MCF 10A (cell line): ENCODE measurements at regions not wholly inside any gene's neighbourhood (a gene's known extent, or its start where the extent isn't known, plus 50 kb on each side); places are given as distances from the start of the nearest gene placed in this dataset.

Experiments used
- BruUV-seq: library from RNA; stranded (reverse); fragments of 400-500 nt; replicated peaks from 2 replicates; lab custom pipeline; 2021; lab: Mats Ljungman, UMichigan
- CTCF ChIA-PET: fragments of 300-600 bp; sonication (Branson Sonifier 250); formaldehyde crosslinking; extraction: SDS; loops from one replicate; lab custom pipeline; 2021; ENCODE audit warnings: antibody characterized with exemption, inconsistent platforms; lab: Yijun Ruan, JAX
- POLR2A ChIA-PET: fragments of 300-600, 350-650 bp; sonication (Branson Sonifier 250); formaldehyde crosslinking; extraction: SDS; loops from one replicate; lab custom pipeline; 2020; ENCODE audit warnings: antibody characterized with exemption, inconsistent platforms; lab: Yijun Ruan, JAX
- DNase-seq: peaks from one replicate; pipeline ENCODE4 v3.0.0-alpha.2; 2018; ENCODE audit not compliant: unreplicated experiment
- H3K27ac Mint-ChIP-seq: one replicate; pipeline ENCODE4 v1.8.0; 2022; ENCODE audit warnings: mild to moderate bottlenecking, low read depth, mixed read lengths; ENCODE audit not compliant: unreplicated experiment
- H3K27me3 Mint-ChIP-seq: one replicate; pipeline ENCODE4 v1.8.0; 2022; ENCODE audit warnings: mixed read lengths; ENCODE audit not compliant: insufficient read depth, unreplicated experiment
- H3K36me3 Mint-ChIP-seq: one replicate; pipeline ENCODE4 v1.8.0; 2022; ENCODE audit warnings: mild to moderate bottlenecking, moderate library complexity, mixed read lengths; ENCODE audit not compliant: insufficient read depth, unreplicated experiment
- H3K4me1 Mint-ChIP-seq: one replicate; pipeline ENCODE4 v1.8.0; 2022; ENCODE audit warnings: mixed read lengths; ENCODE audit not compliant: insufficient read depth, unreplicated experiment
- H3K4me3 Mint-ChIP-seq: one replicate; pipeline ENCODE4 v1.8.0; 2022; ENCODE audit warnings: mild to moderate bottlenecking, moderate library complexity, mixed read lengths; ENCODE audit not compliant: unreplicated experiment
- H3K9me3 Mint-ChIP-seq: one replicate; pipeline ENCODE4 v1.8.0; 2022; ENCODE audit warnings: mixed read lengths; ENCODE audit not compliant: unreplicated experiment
- intact Hi-C: fragments of 100-400 bp; cut with micrococcal nuclease; formaldehyde crosslinking; loops from 2 replicates; pipeline ENCODE4 v1.14.1; 2022
- TF ChIP-seq, protein P1 (sequence below): fragments of 200-600 bp; IDR thresholded peaks from one replicate; pipeline ENCODE4 v1.8.0; 2022; ENCODE audit warnings: antibody characterized with exemption, mild to moderate bottlenecking; ENCODE audit not compliant: unreplicated experiment

DNA sequence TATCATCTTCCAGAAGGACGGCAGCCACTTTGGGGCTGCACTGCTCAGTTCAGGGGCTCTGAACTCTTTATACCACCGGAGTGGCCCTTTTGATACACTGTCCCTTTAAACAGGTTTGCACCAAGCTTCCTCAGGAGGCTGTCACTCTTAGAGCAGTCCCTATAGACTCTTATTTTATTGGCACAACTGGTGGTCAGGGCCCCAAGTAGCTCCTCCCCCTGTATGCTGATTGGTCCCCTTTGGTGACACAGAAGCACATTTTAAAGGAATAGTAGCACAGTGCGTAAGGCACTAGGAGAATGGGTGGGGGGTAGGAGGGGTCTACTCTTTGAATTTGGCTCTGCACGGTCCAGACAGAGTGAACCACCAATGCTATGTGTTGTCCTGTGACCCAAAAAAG, 122.6 kb upstream of the MLN start:
- H3K36me3 Mint-ChIP-seq, result no peaks in the 10 kb centered on the region
- CTCF ChIA-PET, result interaction anchor here (0.7 to 1.8 kb wide), 2 partner anchors 11 to 13 kb away, joined by 3 read pairs; no protein-coding TSS in a partner anchor
- H3K27ac Mint-ChIP-seq, result no peak overlapping the region
- no TSS peak for BruUV-seq
- peaks cover 10% of the 10 kb centered on the region for H3K27me3 Mint-ChIP-seq
- peaks cover 5% of the 10 kb centered on the region for H3K4me1 Mint-ChIP-seq
- DNase-seq, result peak; percentile 21
- no peaks in the 10 kb centered on the region for H3K9me3 Mint-ChIP-seq
- POLR2A ChIA-PET, result no interaction called here
- intact Hi-C loops, result no loop called here
- H3K4me3 Mint-ChIP-seq, result no peak overlapping the region
- TF ChIP-seq, protein P1, sequence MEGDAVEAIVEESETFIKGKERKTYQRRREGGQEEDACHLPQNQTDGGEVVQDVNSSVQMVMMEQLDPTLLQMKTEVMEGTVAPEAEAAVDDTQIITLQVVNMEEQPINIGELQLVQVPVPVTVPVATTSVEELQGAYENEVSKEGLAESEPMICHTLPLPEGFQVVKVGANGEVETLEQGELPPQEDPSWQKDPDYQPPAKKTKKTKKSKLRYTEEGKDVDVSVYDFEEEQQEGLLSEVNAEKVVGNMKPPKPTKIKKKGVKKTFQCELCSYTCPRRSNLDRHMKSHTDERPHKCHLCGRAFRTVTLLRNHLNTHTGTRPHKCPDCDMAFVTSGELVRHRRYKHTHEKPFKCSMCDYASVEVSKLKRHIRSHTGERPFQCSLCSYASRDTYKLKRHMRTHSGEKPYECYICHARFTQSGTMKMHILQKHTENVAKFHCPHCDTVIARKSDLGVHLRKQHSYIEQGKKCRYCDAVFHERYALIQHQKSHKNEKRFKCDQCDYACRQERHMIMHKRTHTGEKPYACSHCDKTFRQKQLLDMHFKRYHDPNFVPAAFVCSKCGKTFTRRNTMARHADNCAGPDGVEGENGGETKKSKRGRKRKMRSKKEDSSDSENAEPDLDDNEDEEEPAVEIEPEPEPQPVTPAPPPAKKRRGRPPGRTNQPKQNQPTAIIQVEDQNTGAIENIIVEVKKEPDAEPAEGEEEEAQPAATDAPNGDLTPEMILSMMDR, result no peak

- no TSS peak for BruUV-seq
- Mint-ChIP-seq H3K36me3 (no peaks in the 10 kb centered on the region), H3K27me3 (peaks cover 7% of the 10 kb centered on the region), H3K4me1 (peaks cover 5% of the 10 kb centered on the region), H3K9me3 (no peaks in the 10 kb centered on the region), H3K27ac (no peak overlapping the region), H3K4me3 (no peak overlapping the region)
- TF ChIP-seq, protein P1, result no peak
- DNase-seq, result no peak
- ChIA-PET CTCF (interaction anchor here (0.7 kb wide), 1 partner anchor 11 kb away, joined by 3 read pairs; no protein-coding TSS in a partner anchor), POLR2A (no interaction called here)
- intact Hi-C loops, result no loop called here
Measured at GRCh38 chr6:33925936-33926335, 122.1 kb upstream of the MLN start.

- intact Hi-C loops, result no loop called here
- H3K27me3 Mint-ChIP-seq, result peaks cover 1% of the 10 kb centered on the region
- no peak for DNase-seq
- peaks cover 5% of the 10 kb centered on the region for H3K4me1 Mint-ChIP-seq
- no TSS peak for BruUV-seq
- H3K36me3 Mint-ChIP-seq, result no peaks in the 10 kb centered on the region
- no peak overlapping the region for H3K4me3 Mint-ChIP-seq
- POLR2A ChIA-PET, result no interaction called here
- no peak overlapping the region for H3K27ac Mint-ChIP-seq
- no peaks in the 10 kb centered on the region for H3K9me3 Mint-ChIP-seq
- TF ChIP-seq, protein P1, result no peak
- CTCF ChIA-PET, result interaction anchor here (0.6 kb wide), 1 partner anchor 186 kb away, joined by 3 read pairs; no protein-coding TSS in a partner anchor
Measured at GRCh38 chr6:33925210-33925609, 121.4 kb upstream of the MLN start.

DNA sequence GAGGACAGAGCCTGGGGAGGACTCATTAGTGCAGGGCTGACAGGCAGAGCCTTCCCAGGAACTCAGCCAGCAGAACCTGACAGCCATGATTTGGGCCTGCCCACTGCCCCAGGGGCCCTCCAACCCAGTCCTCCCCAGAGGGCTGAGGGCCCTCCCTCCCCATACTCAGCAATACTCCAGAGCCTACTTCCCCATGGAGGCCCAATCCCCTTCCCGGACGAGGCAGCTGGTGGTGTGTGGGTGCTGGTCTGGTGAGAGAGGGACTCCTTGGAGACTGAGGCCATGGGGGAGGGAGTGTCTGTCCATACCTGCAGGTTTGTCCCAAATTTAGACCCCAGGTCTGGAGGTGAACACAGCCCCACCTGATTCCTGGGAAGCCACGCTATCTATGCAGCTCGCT, 120.9 kb upstream of the MLN start:
- Mint-ChIP-seq H3K4me3 (no peak overlapping the region), H3K27me3 (peaks cover 7% of the 10 kb centered on the region), H3K36me3 (no peaks in the 10 kb centered on the region), H3K9me3 (no peaks in the 10 kb centered on the region), H3K4me1 (peaks cover 5% of the 10 kb centered on the region), H3K27ac (no peak overlapping the region)
- ChIA-PET POLR2A (no interaction called here), CTCF (interaction anchor here (0.6 kb wide), 1 partner anchor 187 kb away, joined by 3 read pairs; no protein-coding TSS in a partner anchor)
- no TSS peak for BruUV-seq
- DNase-seq, result no peak
- intact Hi-C loops, result no loop called here
- TF ChIP-seq, protein P1, result no peak
